Eye (tissue), 1 donor: ENCODE measurements at regions not wholly inside any gene's neighbourhood (a gene's known extent, or its start where the extent isn't known, plus 50 kb on each side); places are given as distances from the start of the nearest gene placed in this dataset.
"Not testable (repeated sequence)": the region's sequence is repeated elsewhere in the genome, so short reads cannot be mapped to it uniquely, and the experiment has no call there.

Experiments
- DNase-seq: peaks from one replicate; pipeline ENCODE4 v3.0.0-alpha.2; 2015

GRCh38 chr10:4281190-4281825, 496.3 kb upstream of the KLF6 start:
- DNase-seq, result no peak

GRCh38 chr10:4280461-4281189, 495.6 kb upstream of the KLF6 start:
- no peak for DNase-seq

- no peak for DNase-seq
Observed at GRCh38 chr10:4279655-4280054, 494.6 kb upstream of the KLF6 start.

- DNase-seq, result peak; percentile 24
Observed at GRCh38 chr10:4278186-4278585, 493.2 kb upstream of the KLF6 start.

GRCh38 chr10:4276151-4276550, 491.1 kb upstream of the KLF6 start:
- no peak for DNase-seq

- not testable (repeated sequence) for DNase-seq
Observed at GRCh38 chr10:4274671-4275070, 489.7 kb upstream of the KLF6 start.

GRCh38 chr10:4271193-4271592, 486.2 kb upstream of the KLF6 start:
- DNase-seq, result no peak

GRCh38 chr10:4270116-4270515, 485.1 kb upstream of the KLF6 start:
- peak; percentile 43 for DNase-seq

GRCh38 chr10:4268490-4268889, 483.5 kb upstream of the KLF6 start:
- not testable (repeated sequence) for DNase-seq

GRCh38 chr10:4267086-4267773, 482.2 kb upstream of the KLF6 start:
- DNase-seq, result no peak

- DNase-seq, result peak; percentile 44
Observed at GRCh38 chr10:4266416-4267085, 481.5 kb upstream of the KLF6 start.

GRCh38 chr10:4265964-4266363, 481.0 kb upstream of the KLF6 start:
- no peak for DNase-seq

- no peak for DNase-seq
Observed at GRCh38 chr10:4264209-4264865, 479.3 kb upstream of the KLF6 start.

GRCh38 chr10:4263601-4263921, 478.6 kb upstream of the KLF6 start:
- DNase-seq, result no peak

GRCh38 chr10:4262870-4263600, 478.0 kb upstream of the KLF6 start:
- DNase-seq, result no peak

GRCh38 chr10:4262449-4262848, 477.4 kb upstream of the KLF6 start:
- DNase-seq, result no peak

- DNase-seq, result peak; percentile 47
Observed at GRCh38 chr10:4260483-4261124, 475.6 kb upstream of the KLF6 start.

- DNase-seq, result no peak
Observed at GRCh38 chr10:4257939-4258465, 473.0 kb upstream of the KLF6 start.

GRCh38 chr10:4256971-4257370, 472.0 kb upstream of the KLF6 start:
- DNase-seq, result no peak

GRCh38 chr10:4255751-4256150, 470.7 kb upstream of the KLF6 start:
- DNase-seq, result no peak
